HG03064 (cell line): ENCODE measurements at regions not wholly inside any gene's neighbourhood (a gene's known extent, or its start where the extent isn't known, plus 50 kb on each side); places are given as distances from the start of the nearest gene placed in this dataset.

Source experiments
- ATAC-seq: cut with Tn5 transposase; IDR thresholded peaks from one replicate; pipeline ENCODE4 v1.9.1; 2021; ENCODE audit warnings: low read depth; ENCODE audit not compliant: unreplicated experiment

- no peak for ATAC-seq
These were observed 69.3 kb downstream of the MTERF1 start for GRCh38 chr7:91811236-91811635.

GRCh38 chr7:91811641-91812040 lies 68.9 kb downstream of the MTERF1 start:
- no peak for ATAC-seq

GRCh38 chr7:91812388-91812787 lies 68.1 kb downstream of the MTERF1 start:
- no peak for ATAC-seq

GRCh38 chr7:91814189-91814588 lies 66.3 kb downstream of the MTERF1 start:
- no peak for ATAC-seq
